Tibial nerve (tissue), 4 donors: ENCODE measurements at regions not wholly inside any gene's neighbourhood (a gene's known extent, or its start where the extent isn't known, plus 50 kb on each side); places are given as distances from the start of the nearest gene placed in this dataset.
A peak's percentile ranks its signal among the peaks of the same experiment; 100 is the strongest.

Experiments
- DNase-seq, 2 donors: peaks; one replicate each; pipeline ENCODE4 v3.0.0-alpha.2; 2019; ENCODE audit warnings: low spot score in 2 of 2
- H3K27ac ChIP-seq, 4 donors: fragments of 200-600 bp; sonication (generic) in 3 of 4; one replicate each; pipeline ENCODE4 v1.5.1; 2017 to 2019; ENCODE audit warnings: mild to moderate bottlenecking in 1 of 4
- H3K27me3 ChIP-seq, 2 donors: fragments of 200-600 bp; sonication (generic) in 1 of 2; one replicate each; pipeline versions ENCODE4 v1.5.1 to v1.6.0; 2017 to 2019
- H3K36me3 ChIP-seq, 3 donors: fragments of 200-600 bp; sonication (generic); one replicate each; pipeline ENCODE4 v1.5.1; 2018 to 2019
- H3K4me1 ChIP-seq, 4 donors: fragments of 200-600 bp; sonication (generic) in 3 of 4; one replicate each; pipeline ENCODE4 v1.5.1; 2017 to 2019
- H3K4me3 ChIP-seq, 4 donors: fragments of 200-600 bp; sonication (generic) in 3 of 4; one replicate each; pipeline ENCODE4 v1.5.1; 2017 to 2019; ENCODE audit warnings: mild to moderate bottlenecking in 1 of 4, moderate library complexity in 1 of 4
- H3K9me3 ChIP-seq, 4 donors: fragments of 200-600 bp; sonication (generic) in 3 of 4; one replicate each; pipeline ENCODE4 v1.5.1; 2017 to 2019
- EP300 ChIP-seq, 2 donors: sonication (generic); formaldehyde crosslinking; IDR thresholded peaks; one replicate each; pipeline ENCODE4 v1.6.1; 2017; ENCODE audit warnings: antibody characterized with exemption in 2 of 2, mild to moderate bottlenecking in 1 of 2
- POLR2A ChIP-seq, 2 donors: fragments of 450-650 bp; IDR thresholded peaks; one replicate each; pipeline ENCODE4 v1.6.1; 2017; ENCODE audit warnings: antibody characterized with exemption in 2 of 2, mild to moderate bottlenecking in 2 of 2, moderate library complexity in 2 of 2
- WGBS, 2 donors: methylation state at CpG; one replicate each; pipeline ENCODE4 v1.1.5; 2018; 5-methylcytosine and 5-hydroxymethylcytosine counted together
- TF ChIP-seq, protein P1 (sequence below), 5 experiments: fragments of 200-600 bp in 3 of 5; fragments of 450-650 bp in 2 of 5; sonication (generic) in 3 of 5; IDR thresholded peaks; one replicate each; pipeline ENCODE4 v1.5.1; 2016 to 2019; ENCODE audit warnings: antibody characterized with exemption in 5 of 5, mild to moderate bottlenecking in 3 of 5, moderate library complexity in 2 of 5

DNA sequence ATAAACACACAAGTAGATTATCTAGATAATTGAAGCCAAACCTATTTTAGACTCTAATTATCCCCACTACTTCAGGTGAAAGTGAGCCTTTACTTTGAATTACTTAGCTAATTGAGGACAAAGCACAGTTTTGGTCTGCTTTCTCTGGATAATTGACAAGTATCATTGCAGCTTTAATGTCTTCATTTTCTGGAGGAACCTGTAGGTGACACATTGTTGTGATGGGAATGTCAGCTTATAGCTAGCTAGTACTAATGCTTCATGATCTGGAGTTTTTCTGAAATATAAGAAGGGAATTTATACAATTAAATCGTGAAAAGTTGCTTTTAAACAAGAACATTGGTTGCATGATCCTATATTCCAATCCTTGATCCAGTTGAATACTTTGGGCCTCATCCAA lies 319.3 kb upstream of the CITED2 start:
- Histone ChIP-seq H3K9me3 (peaks cover 0 to 4% (median 0%) of the 10 kb centered on the region in 4 donors), H3K27ac (no peak overlapping the region), H3K4me1 (no peaks in the 10 kb centered on the region), H3K36me3 (no peaks in the 10 kb centered on the region), H3K27me3 (no peaks in the 10 kb centered on the region), H3K4me3 (no peak overlapping the region)
- WGBS, 2 donors = 75 to 81% methylated on average over 1 of the region's 1 CpG
- TF ChIP-seq, protein P1, sequence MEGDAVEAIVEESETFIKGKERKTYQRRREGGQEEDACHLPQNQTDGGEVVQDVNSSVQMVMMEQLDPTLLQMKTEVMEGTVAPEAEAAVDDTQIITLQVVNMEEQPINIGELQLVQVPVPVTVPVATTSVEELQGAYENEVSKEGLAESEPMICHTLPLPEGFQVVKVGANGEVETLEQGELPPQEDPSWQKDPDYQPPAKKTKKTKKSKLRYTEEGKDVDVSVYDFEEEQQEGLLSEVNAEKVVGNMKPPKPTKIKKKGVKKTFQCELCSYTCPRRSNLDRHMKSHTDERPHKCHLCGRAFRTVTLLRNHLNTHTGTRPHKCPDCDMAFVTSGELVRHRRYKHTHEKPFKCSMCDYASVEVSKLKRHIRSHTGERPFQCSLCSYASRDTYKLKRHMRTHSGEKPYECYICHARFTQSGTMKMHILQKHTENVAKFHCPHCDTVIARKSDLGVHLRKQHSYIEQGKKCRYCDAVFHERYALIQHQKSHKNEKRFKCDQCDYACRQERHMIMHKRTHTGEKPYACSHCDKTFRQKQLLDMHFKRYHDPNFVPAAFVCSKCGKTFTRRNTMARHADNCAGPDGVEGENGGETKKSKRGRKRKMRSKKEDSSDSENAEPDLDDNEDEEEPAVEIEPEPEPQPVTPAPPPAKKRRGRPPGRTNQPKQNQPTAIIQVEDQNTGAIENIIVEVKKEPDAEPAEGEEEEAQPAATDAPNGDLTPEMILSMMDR (IDR thresholded peaks at IDR 0.05) = no peak
- TF ChIP-seq EP300 (IDR thresholded peaks at IDR 0.05) (no peak), POLR2A (IDR thresholded peaks at IDR 0.05) (no peak)
- DNase-seq = no peak

- WGBS, 2 donors = 98 to 100% methylated on average over 1 of the region's 1 CpG
- H3K4me3 ChIP-seq = no peak overlapping the region
- H3K27ac ChIP-seq = no peak overlapping the region
- H3K36me3 ChIP-seq = no peaks in the 10 kb centered on the region
- H3K4me1 ChIP-seq = no peaks in the 10 kb centered on the region
- no peak for DNase-seq
- TF ChIP-seq POLR2A (IDR thresholded peaks at IDR 0.05) = no peak
- TF ChIP-seq, protein P1 (IDR thresholded peaks at IDR 0.05) = no peak
- no peak for TF ChIP-seq EP300 (IDR thresholded peaks at IDR 0.05)
- H3K9me3 ChIP-seq = no peaks in the 10 kb centered on the region
- H3K27me3 ChIP-seq = no peaks in the 10 kb centered on the region
These were observed 315.6 kb upstream of the CITED2 start for GRCh38 chr6:139690007-139690406.

GRCh38 chr6:139687055-139687454 lies 312.6 kb upstream of the CITED2 start:
- TF ChIP-seq EP300 (IDR thresholded peaks at IDR 0.05) = no peak
- no peak for TF ChIP-seq POLR2A (IDR thresholded peaks at IDR 0.05)
- TF ChIP-seq, protein P1 (IDR thresholded peaks at IDR 0.05) = no peak

DNA sequence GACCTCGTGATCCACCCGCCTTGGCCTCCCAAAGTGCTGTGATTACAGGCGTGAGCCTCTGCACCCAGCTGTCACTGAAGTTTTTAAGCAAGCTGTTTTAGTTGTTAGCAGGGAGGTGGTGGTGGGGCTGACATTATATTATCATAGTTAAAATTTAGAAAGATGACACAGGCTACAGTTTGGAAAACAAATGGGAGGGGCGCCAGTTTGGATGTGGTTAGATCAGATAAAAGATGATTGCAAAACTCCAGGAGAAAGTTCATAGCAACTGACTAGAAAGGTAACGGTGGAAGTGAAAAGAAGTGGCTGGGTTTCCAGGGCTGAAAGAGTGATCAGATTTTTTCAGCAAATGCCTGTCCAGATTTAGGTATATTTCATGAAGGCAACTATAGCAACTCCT lies 311.9 kb upstream of the CITED2 start:
- H3K4me1 ChIP-seq = no peaks in the 10 kb centered on the region
- no peak overlapping the region for H3K4me3 ChIP-seq
- 86 to 90% methylated on average over 5 of the region's 5 CpGs for WGBS, 2 donors
- no peaks in the 10 kb centered on the region for H3K9me3 ChIP-seq
- H3K36me3 ChIP-seq = no peaks in the 10 kb centered on the region
- H3K27ac ChIP-seq = no peak overlapping the region
- DNase-seq = peak; percentile 26 to 70
- TF ChIP-seq EP300 (IDR thresholded peaks at IDR 0.05) = no peak
- TF ChIP-seq POLR2A (IDR thresholded peaks at IDR 0.05) = no peak
- TF ChIP-seq, protein P1 (IDR thresholded peaks at IDR 0.05) = no peak
- no peaks in the 10 kb centered on the region for H3K27me3 ChIP-seq

More at GRCh38 chr6:139687055-139687454, 312.6 kb upstream of the CITED2 start:
- DNase-seq = no peak
- WGBS, 2 donors = 72 to 80% methylated on average over 2 of the region's 2 CpGs
- Histone ChIP-seq H3K4me1 (no peaks in the 10 kb centered on the region), H3K9me3 (no peaks in the 10 kb centered on the region), H3K27me3 (no peaks in the 10 kb centered on the region), H3K4me3 (no peak overlapping the region), H3K27ac (no peak overlapping the region), H3K36me3 (no peaks in the 10 kb centered on the region)

GRCh38 chr6:139685009-139685408 lies 310.6 kb upstream of the CITED2 start:
- Histone ChIP-seq H3K9me3 (no peaks in the 10 kb centered on the region), H3K4me1 (no peaks in the 10 kb centered on the region), H3K27me3 (no peaks in the 10 kb centered on the region), H3K4me3 (no peak overlapping the region), H3K36me3 (no peaks in the 10 kb centered on the region), H3K27ac (no peak overlapping the region)
- no peak for DNase-seq
- TF ChIP-seq, protein P1 (IDR thresholded peaks at IDR 0.05) = no peak
- no peak for TF ChIP-seq EP300 (IDR thresholded peaks at IDR 0.05)
- no peak for TF ChIP-seq POLR2A (IDR thresholded peaks at IDR 0.05)
